A549 (cell line): ENCODE measurements at regions not wholly inside any gene's neighbourhood (a gene's known extent, or its start where the extent isn't known, plus 50 kb on each side); places are given as distances from the start of the nearest gene placed in this dataset.
"Not testable (repeated sequence)": the region's sequence is repeated elsewhere in the genome, so short reads cannot be mapped to it uniquely, and the experiment has no call there.

Source experiments
- ATAC-seq, 2 experiments: fragments of 200-7000 bp in 1 of 2; fragments of >200 bp in 1 of 2; cut with Nextera tagmentation in 1 of 2; cut with Tn5 transposase in 1 of 2; 3 replicates each; pipeline versions ENCODE4 v1.8.0 to v1.9.1; 2018 to 2020; ENCODE audit warnings: mild to moderate bottlenecking in 1 of 2, moderate library complexity in 1 of 2
- CTCF ChIA-PET: fragments of 300-600 bp; sonication (Branson Sonifier 250); formaldehyde crosslinking; extraction: SDS; loops from one replicate; lab custom pipeline; 2021; ENCODE audit warnings: antibody characterized with exemption, inconsistent platforms; lab: Yijun Ruan, JAX
- POLR2A ChIA-PET: fragments of 350-600 bp; formaldehyde crosslinking; extraction: SDS; loops from one replicate; lab custom pipeline; 2021; ENCODE audit warnings: antibody characterized with exemption, inconsistent platforms; lab: Yijun Ruan, JAX
- DNase-seq, 2 experiments: peaks; one replicate each; pipeline versions ENCODE4 v3.0.0 to v3.0.0-alpha.2; 2011 to 2016; ENCODE audit warnings: low read depth in 1 of 2, low spot score in 1 of 2
- FAIRE-seq: peaks from 2 replicates; lab custom pipeline; 2011; peaks lifted over from hg19 to GRCh38; lab: Jason Lieb, UNC
- H3K27ac ChIP-seq, 2 experiments: fragments of >200 bp; sonication (Bioruptor Twin); formaldehyde crosslinking; 3 replicates each; pipeline ENCODE4 v1.5.1; 2016 to 2017
- H3K4me1 ChIP-seq: fragments of >200 bp; sonication (Bioruptor Twin); formaldehyde crosslinking; 3 replicates; pipeline ENCODE4 v1.6.1; 2016
- H3K4me2 ChIP-seq: fragments of >200 bp; sonication (Bioruptor Twin); formaldehyde crosslinking; 3 replicates; pipeline ENCODE4 v1.6.1; 2016
- H3K4me3 ChIP-seq: fragments of >200 bp; sonication (Bioruptor Twin); formaldehyde crosslinking; 3 replicates; pipeline ENCODE4 v1.5.1; 2016
- H3K9me3 ChIP-seq: fragments of >200 bp; sonication (Bioruptor Twin); formaldehyde crosslinking; 3 replicates; pipeline ENCODE4 v1.6.1; 2016
- BHLHE40 ChIP-seq: IDR thresholded peaks from 2 replicates; pipeline ENCODE4 v1.6.1; 2012; ENCODE audit warnings: low read depth, low read length, inconsistent platforms
- CHD2 ChIP-seq: fragments of 150-350 bp; IDR thresholded peaks from 2 replicates; pipeline ENCODE4 v1.6.1; 2014; ENCODE audit warnings: low read length; ENCODE audit not compliant: partially characterized antibody
- E2F6 ChIP-seq: IDR thresholded peaks from 2 replicates; pipeline ENCODE4 v1.6.1; 2012; ENCODE audit warnings: low read depth, borderline replicate concordance
- FOSB ChIP-seq: fragments of 250-450 bp; sonication (Bioruptor Pico); IDR thresholded peaks from 2 replicates; pipeline ENCODE4 v1.5.0; 2020; ENCODE audit warnings: mild to moderate bottlenecking, moderate library complexity
- GATA3 ChIP-seq: IDR thresholded peaks from 2 replicates; pipeline ENCODE4 v1.6.1; 2012; ENCODE audit warnings: borderline replicate concordance
- HES2 ChIP-seq: fragments of >200 bp; sonication (Bioruptor Twin); formaldehyde crosslinking; IDR thresholded peaks from 2 replicates; pipeline ENCODE4 v1.6.1; 2016
- HEYL ChIP-seq: fragments of 250-450 bp; sonication (Bioruptor Pico); IDR thresholded peaks from 2 replicates; pipeline ENCODE4 v1.8.0; 2021; ENCODE audit warnings: mild to moderate bottlenecking, moderate library complexity
- HOXA7 ChIP-seq: fragments of 250-450 bp; sonication (Bioruptor Pico); IDR thresholded peaks from 2 replicates; pipeline ENCODE4 v1.5.0; 2020; ENCODE audit warnings: mild to moderate bottlenecking, moderate library complexity
- JUN ChIP-seq, 2 experiments: fragments of >200 bp; sonication (Bioruptor Twin); formaldehyde crosslinking; IDR thresholded peaks; 2 replicates in 1 of 2; 3 replicates in 1 of 2; pipeline ENCODE4 v1.6.1; 2016 to 2017
- KDM1A ChIP-seq: fragments of 200-600 bp; sonication (generic); IDR thresholded peaks from 2 replicates; pipeline ENCODE4 v1.6.1; 2016; ENCODE audit warnings: low read depth, mild to moderate bottlenecking
- KDM5A ChIP-seq: fragments of 200-600 bp; sonication (generic); IDR thresholded peaks from 2 replicates; pipeline ENCODE4 v1.6.1; 2016; ENCODE audit warnings: antibody characterized with exemption, mild to moderate bottlenecking
- MAFK ChIP-seq: fragments of 450-650 bp; IDR thresholded peaks from 2 replicates; pipeline ENCODE4 v1.6.1; 2014; ENCODE audit not compliant: partially characterized antibody
- MAX ChIP-seq: IDR thresholded peaks from 2 replicates; pipeline ENCODE4 v1.6.1; 2012
- PHF8 ChIP-seq: fragments of 200-600 bp; sonication (generic); IDR thresholded peaks from 2 replicates; pipeline ENCODE4 v1.6.1; 2016; ENCODE audit warnings: low read depth, mild to moderate bottlenecking, antibody characterized with exemption, moderate library complexity, borderline replicate concordance
- POLR2AphosphoS2 ChIP-seq: conservative IDR thresholded peaks from 2 replicates; pipeline ENCODE4 v1.6.1; 2012; ENCODE audit warnings: low read length, improper control_type of control experiment, inconsistent platforms
- USF2 ChIP-seq: fragments of 450-650 bp; IDR thresholded peaks from 2 replicates; pipeline ENCODE4 v1.6.1; 2014; ENCODE audit warnings: antibody characterized with exemption
- ZC3H11A ChIP-seq: fragments of 450-650 bp; IDR thresholded peaks from 2 replicates; pipeline ENCODE4 v1.6.1; 2014; ENCODE audit warnings: antibody characterized with exemption, mild to moderate bottlenecking
- ZNF302 ChIP-seq: fragments of 250-450 bp; sonication (Bioruptor Pico); IDR thresholded peaks from 2 replicates; pipeline ENCODE4 v1.9.0; 2021; ENCODE audit warnings: inconsistent platforms, mild to moderate bottlenecking, moderate library complexity
- ZSCAN20 ChIP-seq: fragments of 250-450 bp; sonication (Bioruptor Pico); IDR thresholded peaks from 2 replicates; pipeline ENCODE4 v1.8.0; 2022; ENCODE audit warnings: mild to moderate bottlenecking, moderate library complexity
- WGBS: methylation state at CpG from one replicate; pipeline ENCODE4 v1.1.6; 2017; ENCODE audit errors: missing lambda C conversion rate; 5-methylcytosine and 5-hydroxymethylcytosine counted together
- TF ChIP-seq, protein P1 (sequence below): fragments of >200 bp; sonication (Bioruptor Twin); formaldehyde crosslinking; IDR thresholded peaks from 3 replicates; pipeline ENCODE4 v1.5.1; 2016
- TF ChIP-seq, protein P2 (sequence below): fragments of >200 bp; sonication (Bioruptor Twin); formaldehyde crosslinking; IDR thresholded peaks from 3 replicates; pipeline ENCODE4 v1.6.1; 2016
- TF ChIP-seq, protein P3 (sequence below): fragments of 200-600 bp; sonication (generic); IDR thresholded peaks from 2 replicates; pipeline ENCODE4 v1.6.1; 2016; ENCODE audit warnings: antibody characterized with exemption, mild to moderate bottlenecking, moderate library complexity

- no peak overlapping the region for H3K4me2 ChIP-seq
- ATAC-seq, result no peak
- H3K27ac ChIP-seq, result no peak overlapping the region
- no peak overlapping the region for H3K4me3 ChIP-seq
- FAIRE-seq, result no peak
- no peak for DNase-seq
- no peaks in the 10 kb centered on the region for H3K9me3 ChIP-seq
- ChIA-PET POLR2A (no interaction called here), CTCF (no interaction called here)
- H3K4me1 ChIP-seq, result no peaks in the 10 kb centered on the region
- TF ChIP-seq PHF8, result no peak
- TF ChIP-seq MAX, result no peak
- TF ChIP-seq KDM5A, result no peak
- TF ChIP-seq USF2, result no peak
Measured at GRCh38 chr4:153877898-153878297, 89.0 kb upstream of the SFRP2 start.

DNA sequence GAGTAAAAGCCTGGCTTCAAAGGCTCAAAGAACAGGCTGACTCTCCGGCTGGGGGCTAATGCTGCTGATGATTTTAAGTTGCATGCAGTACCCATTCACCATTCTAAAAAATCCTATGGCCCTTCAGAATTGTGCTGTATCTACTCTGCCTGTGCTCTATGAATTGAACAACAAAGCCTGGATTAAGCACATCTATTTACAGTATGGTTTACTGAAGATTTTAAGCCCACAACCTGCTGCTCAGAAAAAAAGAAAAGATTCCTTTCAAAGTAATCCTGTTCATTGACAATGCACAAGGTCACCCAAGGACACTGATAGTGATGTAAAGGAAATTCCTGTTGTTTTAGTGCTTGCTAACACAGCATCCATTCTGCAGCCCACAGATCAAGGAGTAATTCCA, 84.9 kb upstream of the SFRP2 start:
- no peaks in the 10 kb centered on the region for H3K4me1 ChIP-seq
- TF ChIP-seq MAFK, result no peak
- TF ChIP-seq KDM1A, result no peak
- TF ChIP-seq, protein P1, sequence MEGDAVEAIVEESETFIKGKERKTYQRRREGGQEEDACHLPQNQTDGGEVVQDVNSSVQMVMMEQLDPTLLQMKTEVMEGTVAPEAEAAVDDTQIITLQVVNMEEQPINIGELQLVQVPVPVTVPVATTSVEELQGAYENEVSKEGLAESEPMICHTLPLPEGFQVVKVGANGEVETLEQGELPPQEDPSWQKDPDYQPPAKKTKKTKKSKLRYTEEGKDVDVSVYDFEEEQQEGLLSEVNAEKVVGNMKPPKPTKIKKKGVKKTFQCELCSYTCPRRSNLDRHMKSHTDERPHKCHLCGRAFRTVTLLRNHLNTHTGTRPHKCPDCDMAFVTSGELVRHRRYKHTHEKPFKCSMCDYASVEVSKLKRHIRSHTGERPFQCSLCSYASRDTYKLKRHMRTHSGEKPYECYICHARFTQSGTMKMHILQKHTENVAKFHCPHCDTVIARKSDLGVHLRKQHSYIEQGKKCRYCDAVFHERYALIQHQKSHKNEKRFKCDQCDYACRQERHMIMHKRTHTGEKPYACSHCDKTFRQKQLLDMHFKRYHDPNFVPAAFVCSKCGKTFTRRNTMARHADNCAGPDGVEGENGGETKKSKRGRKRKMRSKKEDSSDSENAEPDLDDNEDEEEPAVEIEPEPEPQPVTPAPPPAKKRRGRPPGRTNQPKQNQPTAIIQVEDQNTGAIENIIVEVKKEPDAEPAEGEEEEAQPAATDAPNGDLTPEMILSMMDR, result no peak
- TF ChIP-seq HOXA7, result no peak
- TF ChIP-seq ZC3H11A, result no peak
- TF ChIP-seq, all 56 proteins: peak for 0
- Histone ChIP-seq H3K9me3 (no peaks in the 10 kb centered on the region), H3K4me2 (no peak overlapping the region), H3K27ac (no peak overlapping the region), H3K4me3 (no peak overlapping the region)
- POLR2A ChIA-PET, result no interaction called here
- CTCF ChIA-PET, result no interaction called here
- DNase-seq (no peak), FAIRE-seq (no peak), ATAC-seq (no peak)
- WGBS, result 0% methylated on average over 1 of the region's 1 CpG

DNA sequence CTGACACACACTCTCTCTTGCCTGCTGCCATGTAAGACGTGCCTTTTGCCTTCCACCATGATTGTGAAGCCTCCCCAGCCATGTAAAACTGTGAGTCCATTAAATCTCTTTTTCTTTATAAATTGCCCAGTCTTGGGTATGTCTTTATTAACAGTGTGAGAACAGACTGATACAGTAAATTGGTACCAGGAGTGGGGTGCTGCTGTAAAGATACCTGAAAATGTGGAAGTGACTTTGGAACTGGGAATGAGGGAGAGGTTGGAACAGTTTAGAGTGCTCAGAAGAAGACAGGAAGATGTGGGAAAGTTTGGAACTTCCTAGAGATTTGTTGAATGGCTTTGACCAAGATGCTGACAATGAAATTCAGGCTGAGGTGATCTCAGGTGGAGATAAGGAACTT, 77.9 kb upstream of the SFRP2 start:
- POLR2A ChIA-PET, FAIRE-seq: not testable (repeated sequence)

GRCh38 chr4:153852501-153852900, 63.6 kb upstream of the SFRP2 start:
- H3K9me3 ChIP-seq, result no peaks in the 10 kb centered on the region
- ChIA-PET POLR2A (no interaction called here), CTCF (no interaction called here)
- no peak overlapping the region for H3K27ac ChIP-seq
- ATAC-seq, result no peak
- FAIRE-seq, result no peak
- DNase-seq, result no peak
- H3K4me2 ChIP-seq, result no peak overlapping the region
- H3K4me3 ChIP-seq, result no peak overlapping the region
- WGBS, result 55% methylated on average over 1 of the region's 1 CpG
- no peaks in the 10 kb centered on the region for H3K4me1 ChIP-seq
- no peak for TF ChIP-seq ZSCAN20 (CRISPR knock-in tag)
- no peak for TF ChIP-seq MAX
- no peak for TF ChIP-seq BHLHE40
- no peak for TF ChIP-seq CHD2
- TF ChIP-seq HEYL (CRISPR knock-in tag), result no peak
- no peak for TF ChIP-seq E2F6
- TF ChIP-seq JUN (IDR thresholded peaks at IDR 0.05), result no peak
- TF ChIP-seq FOSB (CRISPR knock-in tag), result no peak
- TF ChIP-seq, protein P2, sequence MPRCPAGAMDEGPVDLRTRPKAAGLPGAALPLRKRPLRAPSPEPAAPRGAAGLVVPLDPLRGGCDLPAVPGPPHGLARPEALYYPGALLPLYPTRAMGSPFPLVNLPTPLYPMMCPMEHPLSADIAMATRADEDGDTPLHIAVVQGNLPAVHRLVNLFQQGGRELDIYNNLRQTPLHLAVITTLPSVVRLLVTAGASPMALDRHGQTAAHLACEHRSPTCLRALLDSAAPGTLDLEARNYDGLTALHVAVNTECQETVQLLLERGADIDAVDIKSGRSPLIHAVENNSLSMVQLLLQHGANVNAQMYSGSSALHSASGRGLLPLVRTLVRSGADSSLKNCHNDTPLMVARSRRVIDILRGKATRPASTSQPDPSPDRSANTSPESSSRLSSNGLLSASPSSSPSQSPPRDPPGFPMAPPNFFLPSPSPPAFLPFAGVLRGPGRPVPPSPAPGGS, result no peak
- no peak for TF ChIP-seq POLR2AphosphoS2
- no peak for TF ChIP-seq GATA3
- TF ChIP-seq, protein P3, sequence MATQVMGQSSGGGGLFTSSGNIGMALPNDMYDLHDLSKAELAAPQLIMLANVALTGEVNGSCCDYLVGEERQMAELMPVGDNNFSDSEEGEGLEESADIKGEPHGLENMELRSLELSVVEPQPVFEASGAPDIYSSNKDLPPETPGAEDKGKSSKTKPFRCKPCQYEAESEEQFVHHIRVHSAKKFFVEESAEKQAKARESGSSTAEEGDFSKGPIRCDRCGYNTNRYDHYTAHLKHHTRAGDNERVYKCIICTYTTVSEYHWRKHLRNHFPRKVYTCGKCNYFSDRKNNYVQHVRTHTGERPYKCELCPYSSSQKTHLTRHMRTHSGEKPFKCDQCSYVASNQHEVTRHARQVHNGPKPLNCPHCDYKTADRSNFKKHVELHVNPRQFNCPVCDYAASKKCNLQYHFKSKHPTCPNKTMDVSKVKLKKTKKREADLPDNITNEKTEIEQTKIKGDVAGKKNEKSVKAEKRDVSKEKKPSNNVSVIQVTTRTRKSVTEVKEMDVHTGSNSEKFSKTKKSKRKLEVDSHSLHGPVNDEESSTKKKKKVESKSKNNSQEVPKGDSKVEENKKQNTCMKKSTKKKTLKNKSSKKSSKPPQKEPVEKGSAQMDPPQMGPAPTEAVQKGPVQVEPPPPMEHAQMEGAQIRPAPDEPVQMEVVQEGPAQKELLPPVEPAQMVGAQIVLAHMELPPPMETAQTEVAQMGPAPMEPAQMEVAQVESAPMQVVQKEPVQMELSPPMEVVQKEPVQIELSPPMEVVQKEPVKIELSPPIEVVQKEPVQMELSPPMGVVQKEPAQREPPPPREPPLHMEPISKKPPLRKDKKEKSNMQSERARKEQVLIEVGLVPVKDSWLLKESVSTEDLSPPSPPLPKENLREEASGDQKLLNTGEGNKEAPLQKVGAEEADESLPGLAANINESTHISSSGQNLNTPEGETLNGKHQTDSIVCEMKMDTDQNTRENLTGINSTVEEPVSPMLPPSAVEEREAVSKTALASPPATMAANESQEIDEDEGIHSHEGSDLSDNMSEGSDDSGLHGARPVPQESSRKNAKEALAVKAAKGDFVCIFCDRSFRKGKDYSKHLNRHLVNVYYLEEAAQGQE, result no peak
- no peak for TF ChIP-seq ZNF302 (CRISPR knock-in tag)
- no peak for TF ChIP-seq MAFK
- TF ChIP-seq HES2, result no peak

More for the DNA sequence above, 77.9 kb upstream of the SFRP2 start:
- H3K27ac ChIP-seq, ATAC-seq, H3K4me3 ChIP-seq, H3K4me2 ChIP-seq, H3K4me1 ChIP-seq, H3K9me3 ChIP-seq, CTCF ChIA-PET, DNase-seq: not testable (repeated sequence)
- WGBS, result 0% methylated on average over 1 of the region's 1 CpG
